ENCODE measurements at regions not wholly inside any gene's neighbourhood (a gene's known extent, or its start where the extent isn't known, plus 50 kb on each side); places are given as distances from the start of the nearest gene placed in this dataset.

DNA sequence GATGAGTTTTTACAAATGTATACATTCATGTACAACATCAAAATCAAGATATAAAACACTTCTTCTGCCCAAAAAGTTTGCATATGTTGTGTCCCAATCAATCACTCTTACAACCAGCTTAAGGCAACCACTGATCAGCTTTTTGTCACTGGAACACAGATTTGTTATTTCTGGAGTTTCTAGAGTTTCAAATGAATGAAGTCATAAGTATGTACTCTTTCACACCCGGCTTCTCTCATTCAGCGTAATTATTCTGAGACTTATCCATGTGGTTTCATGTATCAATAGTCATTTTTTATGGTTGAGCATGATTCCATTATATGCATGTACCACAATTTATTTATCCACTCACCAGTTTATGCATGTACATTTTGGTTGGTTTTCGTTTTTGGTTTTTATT is 53.0 kb upstream of the CORO2B start:
- DNase-seq (ENCODE audit: low read depth), result no peak

DNA sequence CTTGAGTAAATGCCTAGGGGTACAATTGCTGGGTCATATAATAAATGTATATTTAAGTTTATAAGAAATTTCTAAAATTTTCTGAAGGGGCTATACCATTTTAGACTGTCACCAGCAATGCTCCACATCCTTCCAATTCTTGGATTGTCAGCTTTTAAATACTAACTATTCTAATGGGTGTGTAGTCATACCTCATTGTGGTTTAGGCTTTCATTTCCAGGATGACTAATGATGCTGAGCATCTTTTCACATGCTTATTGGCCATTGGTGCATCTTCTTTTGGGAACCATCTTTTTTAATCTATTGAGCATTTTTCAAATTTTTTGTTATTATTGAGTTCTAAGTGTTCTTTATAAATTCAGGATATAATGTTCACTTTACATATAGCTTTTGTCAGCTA is 52.5 kb upstream of the CORO2B start:
- no peak for DNase-seq (ENCODE audit: low read depth)

DNA sequence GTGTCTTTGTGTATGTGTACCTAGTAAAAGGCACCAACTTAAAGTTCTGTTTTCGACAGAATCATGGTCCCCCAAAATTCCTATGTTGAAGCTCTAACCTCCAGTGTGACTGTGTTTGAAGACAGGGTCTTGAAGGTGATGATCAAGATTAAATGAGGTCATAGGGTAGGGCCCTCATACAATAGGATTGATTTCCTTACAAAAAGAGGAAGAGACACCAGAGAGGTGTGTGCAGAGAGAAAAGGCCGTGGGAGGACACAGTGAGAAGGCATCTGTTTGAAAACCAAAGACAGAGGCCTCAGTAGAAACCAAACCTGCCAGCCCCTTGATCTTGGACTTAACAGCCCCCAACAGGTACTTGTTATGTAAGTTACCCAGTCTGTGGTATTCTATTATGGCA is 52.0 kb upstream of the CORO2B start:
- DNase-seq (ENCODE audit: low read depth), result no peak

DNA sequence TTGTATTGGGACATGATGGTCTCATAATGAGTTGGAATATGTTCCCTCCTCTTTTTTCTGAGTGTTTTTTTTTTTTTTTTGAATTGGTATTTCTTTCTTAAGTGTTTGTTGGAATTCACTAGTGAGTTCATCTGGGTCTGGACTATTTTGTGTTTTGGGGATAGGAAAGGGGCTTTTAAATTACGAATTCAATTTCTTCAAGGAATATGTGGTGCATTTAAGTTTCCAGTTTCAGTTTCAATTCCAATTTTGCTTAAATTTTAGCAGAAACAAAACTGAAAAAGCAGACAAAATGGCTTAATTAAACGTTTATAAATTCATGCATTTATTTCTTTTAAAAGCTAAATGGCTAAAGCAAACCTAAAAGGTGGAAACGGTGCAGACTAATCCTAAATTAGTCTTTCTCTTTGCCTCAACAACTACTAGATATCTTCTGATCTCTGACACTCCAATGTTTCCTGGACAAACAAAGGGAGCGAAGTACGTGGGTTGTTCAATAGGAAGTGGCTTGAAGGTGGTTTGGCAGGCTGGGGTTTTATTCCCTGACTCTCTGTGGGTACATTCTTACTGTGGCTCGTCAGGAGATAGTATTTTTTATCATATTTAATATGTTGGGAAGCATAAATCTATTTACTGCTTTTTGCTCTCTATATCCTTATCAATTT is 50.0 kb upstream of the CORO2B start:
- no peak for DNase-seq (ENCODE audit: low read depth)

Data from GM04503 (cell line).